LHCN-M2 (cell line): ENCODE measurements at regions not wholly inside any gene's neighbourhood (a gene's known extent, or its start where the extent isn't known, plus 50 kb on each side); places are given as distances from the start of the nearest gene placed in this dataset.

Experiments
- DNase-seq: peaks from one replicate; pipeline ENCODE4 v3.0.0-alpha.2; 2012; ENCODE audit warnings: low read depth

- no peak for DNase-seq
Observed at GRCh38 chr2:43055086-43055912, 171.1 kb downstream of the ZFP36L2 start.

GRCh38 chr2:43054367-43054766, 172.0 kb downstream of the ZFP36L2 start:
- DNase-seq: no peak

GRCh38 chr2:43052944-43053306, 173.5 kb downstream of the ZFP36L2 start:
- no peak for DNase-seq

- DNase-seq: no peak
Observed at GRCh38 chr2:43052204-43052943, 174.0 kb downstream of the ZFP36L2 start.

GRCh38 chr2:43051338-43051737, 175.1 kb downstream of the ZFP36L2 start:
- peak; percentile 83 for DNase-seq

GRCh38 chr2:43050866-43051265, 175.5 kb downstream of the ZFP36L2 start:
- DNase-seq: no peak

GRCh38 chr2:43049836-43050801, 176.3 kb downstream of the ZFP36L2 start:
- DNase-seq: peak; percentile 80

- DNase-seq: no peak
Observed at GRCh38 chr2:43047187-43047780, 179.1 kb downstream of the ZFP36L2 start.

- no peak for DNase-seq
Observed at GRCh38 chr2:43045866-43046265, 180.5 kb downstream of the ZFP36L2 start.

GRCh38 chr2:43044093-43044681, 182.2 kb downstream of the ZFP36L2 start:
- DNase-seq: no peak

GRCh38 chr2:43043553-43043870, 182.9 kb downstream of the ZFP36L2 start:
- DNase-seq: no peak

GRCh38 chr2:43041661-43042360, 184.6 kb downstream of the ZFP36L2 start:
- DNase-seq: peak; percentile 88

GRCh38 chr2:43041173-43041591, 185.2 kb downstream of the ZFP36L2 start:
- no peak for DNase-seq

GRCh38 chr2:43040084-43040854, 186.1 kb downstream of the ZFP36L2 start:
- DNase-seq: no peak

GRCh38 chr2:43039376-43040080, 186.9 kb downstream of the ZFP36L2 start:
- no peak for DNase-seq

- DNase-seq: no peak
Observed at GRCh38 chr2:43038696-43039094, 187.7 kb downstream of the ZFP36L2 start.

- no peak for DNase-seq
Observed at GRCh38 chr2:43038034-43038695, 188.2 kb downstream of the ZFP36L2 start.

GRCh38 chr2:43035922-43036321, 190.5 kb downstream of the ZFP36L2 start:
- no peak for DNase-seq

- DNase-seq: no peak
Observed at GRCh38 chr2:43034921-43035320, 191.5 kb downstream of the ZFP36L2 start.
